GM21619 (cell line): ENCODE measurements at regions not wholly inside any gene's neighbourhood (a gene's known extent, or its start where the extent isn't known, plus 50 kb on each side); places are given as distances from the start of the nearest gene placed in this dataset.

Source experiments
- ATAC-seq: cut with Tn5 transposase; IDR thresholded peaks from one replicate; pipeline ENCODE4 v1.9.1; 2021; ENCODE audit not compliant: unreplicated experiment

- ATAC-seq: no peak
These were observed 539.6 kb downstream of the CCDC171 start for GRCh38 chr9:16092142-16093091.

- ATAC-seq: no peak
These were observed 545.5 kb downstream of the CCDC171 start for GRCh38 chr9:16098306-16098705.

DNA sequence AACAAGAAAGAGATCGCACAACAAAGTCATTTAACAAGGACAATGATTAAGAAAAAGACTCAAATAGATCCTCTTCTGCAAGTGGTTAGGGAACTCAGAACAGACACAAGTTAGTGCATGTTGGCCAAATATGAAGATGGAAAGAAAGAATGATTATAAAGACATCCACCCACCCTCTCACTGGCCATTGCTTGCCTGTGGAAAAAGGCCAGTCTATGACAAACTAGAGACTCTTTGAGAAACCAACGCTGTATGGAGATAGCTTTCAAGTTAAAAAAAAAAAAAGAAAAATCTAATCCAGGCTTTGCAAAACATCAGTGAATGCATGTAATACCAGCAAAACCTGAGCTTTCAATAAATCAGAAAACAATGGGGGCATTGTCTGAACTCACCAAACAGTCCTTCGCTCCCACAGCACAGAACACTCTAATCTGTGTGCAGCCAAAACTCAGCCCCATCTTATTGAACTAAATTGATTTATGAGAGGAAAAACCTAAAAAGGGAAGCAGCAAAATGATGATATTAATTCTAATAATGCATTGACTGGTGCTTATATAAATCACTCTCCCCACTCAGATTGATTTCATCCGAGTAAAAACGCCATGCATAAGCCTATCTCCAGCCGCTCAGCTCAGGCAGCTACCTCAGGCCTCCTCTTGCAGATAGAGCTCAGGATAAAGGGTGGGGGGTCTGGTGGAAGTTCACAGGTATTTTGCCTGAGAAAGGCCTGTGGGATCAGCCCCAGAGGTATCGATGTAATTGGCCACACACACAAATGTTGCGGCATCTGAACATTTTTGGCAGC lies 547.1 kb downstream of the CCDC171 start:
- no peak for ATAC-seq

DNA sequence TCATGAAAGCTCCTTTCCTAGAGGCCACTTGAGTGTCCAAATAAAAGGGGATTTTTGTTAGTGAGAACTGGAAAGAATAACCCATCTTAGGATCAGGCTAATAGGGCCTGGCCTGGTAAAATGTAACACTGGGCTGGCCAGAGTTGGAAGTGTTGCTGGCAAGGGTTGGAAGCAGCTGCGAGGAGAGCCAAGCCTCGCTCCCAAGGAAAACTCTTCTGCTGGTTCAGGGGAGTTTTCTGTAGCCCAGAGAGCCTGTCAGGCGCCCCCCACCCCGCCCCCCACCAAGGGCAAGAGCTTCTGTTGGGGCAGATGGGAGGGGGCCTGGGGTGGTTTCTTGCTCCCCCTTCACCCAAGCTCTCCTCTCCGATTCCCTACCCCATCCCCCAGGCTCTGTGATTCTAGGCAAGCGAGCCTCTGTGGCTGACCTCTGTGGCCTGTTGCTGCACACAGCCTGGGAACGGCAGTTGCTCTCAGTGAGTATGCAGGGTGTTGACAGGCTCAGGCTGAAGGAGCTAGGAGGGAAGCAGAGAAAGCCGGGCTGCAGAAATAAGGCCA lies 547.8 kb downstream of the CCDC171 start:
- no peak for ATAC-seq

DNA sequence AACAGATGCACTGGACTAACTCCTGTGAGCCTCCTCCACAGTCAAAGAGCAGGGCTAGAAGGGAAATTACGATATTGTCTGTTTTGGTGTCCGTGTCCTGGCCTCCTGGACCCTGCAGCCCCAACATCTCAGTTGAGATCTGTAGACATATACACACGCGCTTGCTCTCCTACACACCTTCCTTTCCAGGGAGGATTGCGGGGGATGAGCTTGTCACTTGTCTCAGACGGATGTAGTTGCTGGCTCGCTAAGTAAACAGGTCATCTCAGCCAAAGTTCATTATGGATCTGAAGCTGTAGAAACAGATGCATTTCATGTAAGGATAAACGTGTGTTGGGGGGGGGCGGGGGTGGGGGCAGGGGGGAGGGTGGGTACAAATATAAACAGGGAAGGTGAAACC lies 549.3 kb downstream of the CCDC171 start:
- no peak for ATAC-seq

DNA sequence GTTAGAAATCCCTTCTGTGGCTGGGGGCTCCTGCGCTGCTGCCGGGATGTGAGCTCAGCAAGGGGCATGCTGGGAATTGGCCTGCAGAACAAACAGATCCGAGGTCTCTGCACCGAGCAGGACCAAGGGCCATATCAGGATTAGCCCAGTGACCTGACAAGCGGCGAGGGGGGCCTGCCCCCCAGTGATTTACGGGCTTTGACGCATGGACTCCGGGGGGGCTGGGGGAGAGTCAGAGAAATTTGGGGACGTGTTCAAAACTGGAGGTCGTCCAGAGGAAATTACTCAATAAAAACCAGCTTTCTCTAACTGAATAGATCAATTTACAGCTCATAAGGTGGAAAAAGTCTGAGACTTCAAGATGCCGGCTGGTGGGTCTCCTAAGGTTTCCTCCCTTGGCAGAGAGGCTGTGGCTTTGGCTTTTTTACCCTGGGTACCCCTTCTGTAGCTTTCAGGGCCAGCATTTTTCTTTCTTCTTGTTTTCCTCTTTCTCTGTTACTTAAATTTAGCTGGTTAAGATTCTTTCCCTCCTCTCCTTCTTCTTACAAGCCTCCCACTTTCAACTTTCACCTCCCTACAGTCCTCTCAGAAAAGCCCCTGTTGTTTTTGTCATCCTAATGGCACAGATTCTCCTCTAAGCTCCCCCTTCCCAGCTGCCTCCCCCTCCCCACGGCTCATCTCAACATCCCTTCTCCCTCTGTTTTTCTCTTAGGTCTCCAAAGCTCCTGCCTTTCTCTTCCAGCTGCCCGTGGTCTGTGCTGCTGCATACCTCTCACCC lies 551.0 kb downstream of the CCDC171 start:
- no peak for ATAC-seq

- ATAC-seq: no peak
These were observed 552.6 kb downstream of the CCDC171 start for GRCh38 chr9:16105168-16106020.

- no peak for ATAC-seq
These were observed 553.3 kb downstream of the CCDC171 start for GRCh38 chr9:16106021-16106571.

GRCh38 chr9:16112116-16112515 lies 559.3 kb downstream of the CCDC171 start:
- no peak for ATAC-seq

DNA sequence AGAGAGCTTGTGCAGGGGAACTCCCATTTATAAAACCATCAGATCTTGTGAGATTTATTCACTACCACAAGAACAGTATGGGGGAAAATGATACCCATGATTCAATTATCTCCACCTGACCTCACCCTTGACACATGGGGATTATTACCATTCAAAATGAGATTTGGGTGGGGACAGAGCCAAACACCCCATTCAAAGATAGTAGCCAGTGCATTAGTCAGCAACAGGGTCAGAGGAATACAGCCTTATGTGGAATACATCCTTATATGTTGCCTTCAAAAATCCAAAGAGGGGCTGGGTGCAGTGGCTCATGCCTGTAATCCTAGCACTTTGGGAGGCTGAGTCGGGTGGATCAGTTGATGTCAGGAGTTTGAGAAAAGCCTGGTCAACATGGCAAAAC lies 563.2 kb downstream of the CCDC171 start:
- no peak for ATAC-seq

DNA sequence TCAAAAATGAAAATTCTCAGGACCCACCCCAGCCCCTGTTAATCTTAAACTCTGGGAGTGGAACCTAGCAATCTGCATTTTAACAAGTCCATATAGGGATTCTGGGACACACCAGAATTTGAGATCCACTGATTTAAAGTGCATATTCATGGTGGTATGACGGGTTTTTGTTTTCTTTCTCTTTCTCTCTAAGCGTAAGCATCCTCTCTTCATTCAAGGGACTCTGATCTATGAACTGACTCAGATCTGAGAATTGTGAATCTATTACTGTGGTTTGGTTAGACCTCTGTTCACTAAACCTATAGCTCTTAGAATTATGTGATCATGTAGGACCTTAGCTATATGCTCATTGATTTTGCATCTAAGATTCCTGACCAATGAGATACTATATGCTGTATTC lies 565.2 kb downstream of the CCDC171 start:
- no peak for ATAC-seq

GRCh38 chr9:16119261-16120230 lies 566.7 kb downstream of the CCDC171 start:
- no peak for ATAC-seq

GRCh38 chr9:16120231-16120641 lies 567.4 kb downstream of the CCDC171 start:
- ATAC-seq: no peak

DNA sequence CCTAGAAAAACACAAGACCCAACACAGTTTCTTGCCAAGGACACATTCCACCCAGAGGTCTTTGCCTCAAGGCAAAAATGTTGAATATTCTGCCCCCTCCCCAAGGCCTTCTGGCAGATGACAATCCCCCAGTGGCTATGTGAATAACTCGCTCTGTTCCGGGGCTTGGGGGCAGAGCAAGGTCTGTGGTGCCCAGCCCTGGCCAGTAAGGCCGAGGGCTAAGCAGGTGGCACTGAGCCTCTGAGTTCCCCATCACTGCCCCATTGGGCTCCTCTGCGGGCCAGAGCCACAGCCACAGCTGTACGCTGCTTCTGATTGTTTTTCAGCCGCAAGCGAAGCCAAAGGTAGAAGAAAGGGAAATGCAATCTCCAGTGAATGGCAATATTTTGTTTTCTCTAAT lies 567.9 kb downstream of the CCDC171 start:
- no peak for ATAC-seq

- no peak for ATAC-seq
These were observed 568.3 kb downstream of the CCDC171 start for GRCh38 chr9:16121168-16121567.

- no peak for ATAC-seq
These were observed 568.9 kb downstream of the CCDC171 start for GRCh38 chr9:16121601-16122286.

DNA sequence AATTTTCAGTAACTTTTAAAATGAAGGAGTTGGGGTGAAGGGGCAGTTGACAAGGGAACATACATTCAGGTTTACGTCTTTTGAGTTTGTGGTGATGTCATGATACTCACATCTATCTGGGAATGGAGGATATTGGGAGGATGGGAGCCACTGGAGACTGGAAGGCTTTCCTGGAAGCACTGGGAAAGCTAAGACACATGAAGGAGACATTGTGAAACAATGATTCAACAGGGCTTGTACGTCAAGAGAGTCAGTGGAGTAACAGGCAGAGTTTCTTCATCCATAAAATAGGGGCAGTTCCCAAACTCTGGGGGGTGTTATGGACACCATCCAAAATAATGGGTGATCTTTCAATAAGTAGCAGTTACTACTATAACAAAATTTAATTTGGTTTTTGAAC lies 572.8 kb downstream of the CCDC171 start:
- no peak for ATAC-seq

- no peak for ATAC-seq
These were observed 573.2 kb downstream of the CCDC171 start for GRCh38 chr9:16126042-16126441.
